Stimulated activated naive CD8-positive, alpha-beta T cell treated with anti-CD3 and anti-CD28 coated beads, Interleukin-15, amount 100 ng/mL, for 72 hours (primary cell): ENCODE measurements at regions not wholly inside any gene's neighbourhood (a gene's known extent, or its start where the extent isn't known, plus 50 kb on each side); places are given as distances from the start of the nearest gene placed in this dataset.
"Not testable (repeated sequence)": the region's sequence is repeated elsewhere in the genome, so short reads cannot be mapped to it uniquely, and the experiment has no call there.

ENCODE experiments used
- ATAC-seq: fragments of 150-1000 bp; cut with Tn5 transposase; 2 replicates; pipeline ENCODE4 v1.10.0; 2021; ENCODE audit warnings: mild to moderate bottlenecking, moderate library complexity
- DNase-seq, 2 donors: peaks; one replicate each; pipeline ENCODE4 v3.0.0; 2021 to 2022
- H3K27ac Mint-ChIP-seq, 2 donors: one replicate each; pipeline ENCODE4 v1.8.0; 2022; ENCODE audit warnings: mild to moderate bottlenecking in 2 of 2, mixed read lengths in 2 of 2, moderate library complexity in 2 of 2
- H3K27me3 Mint-ChIP-seq: one replicate; pipeline ENCODE4 v1.8.0; 2022; ENCODE audit warnings: mixed read lengths
- H3K4me1 Mint-ChIP-seq: one replicate; pipeline ENCODE4 v1.8.0; 2022; ENCODE audit warnings: mild to moderate bottlenecking, mixed read lengths
- H3K4me3 Mint-ChIP-seq, 2 donors: one replicate each; pipeline ENCODE4 v1.8.0; 2022; ENCODE audit warnings: mild to moderate bottlenecking in 2 of 2, mixed read lengths in 2 of 2, moderate library complexity in 1 of 2
- H3K9me3 Mint-ChIP-seq, 2 donors: one replicate each; pipeline ENCODE4 v1.8.0; 2022; ENCODE audit warnings: mixed read lengths in 2 of 2

DNA sequence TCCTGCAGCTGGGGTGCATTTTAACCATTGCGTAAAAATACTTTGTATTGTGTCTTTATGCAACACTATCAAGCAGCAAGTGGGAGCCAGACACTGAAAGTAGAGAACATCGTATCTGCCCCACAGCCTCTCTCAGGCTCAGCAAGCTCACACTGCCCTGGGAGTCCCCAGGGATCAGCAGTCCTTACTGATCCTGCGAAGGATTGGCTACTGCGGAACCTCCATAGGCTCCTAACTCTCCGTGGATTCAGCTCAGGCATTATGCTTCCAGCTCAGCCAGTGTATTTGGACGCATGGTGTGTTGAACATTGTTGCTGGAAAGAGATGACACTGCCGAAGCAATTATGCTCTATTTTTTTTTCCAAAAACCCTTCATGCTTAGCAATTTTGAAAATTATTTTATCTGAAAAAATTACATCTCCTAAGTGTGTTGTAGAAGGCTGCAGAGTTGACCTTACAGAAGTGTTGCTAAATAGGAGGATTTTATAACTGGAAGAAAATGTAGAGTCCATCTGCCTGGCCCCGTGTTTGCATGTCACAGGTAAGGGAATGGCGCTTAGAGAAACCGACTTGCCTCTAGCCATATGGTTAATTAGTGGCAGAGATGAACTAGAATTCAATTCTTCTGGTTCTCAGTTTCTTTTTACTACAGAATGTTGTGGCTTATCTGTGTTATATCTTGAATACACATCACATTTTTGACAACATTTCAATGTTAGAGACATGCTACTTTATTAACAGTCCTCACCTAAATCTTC lies 276.4 kb upstream of the COBL start:
- ATAC-seq (no peak), DNase-seq (no peak)
- Mint-ChIP-seq H3K4me3 (no peak overlapping the region), H3K27ac (no peak overlapping the region), H3K27me3 (no peaks in the 10 kb centered on the region), H3K9me3 (peaks cover 0 to 10% of the 10 kb centered on the region in 2 donors), H3K4me1 (no peaks in the 10 kb centered on the region)

- H3K9me3 Mint-ChIP-seq: no peaks in the 10 kb centered on the region
- H3K4me3 Mint-ChIP-seq: no peak overlapping the region
- DNase-seq (no peak), ATAC-seq (no peak)
- H3K27ac Mint-ChIP-seq: no peak overlapping the region
- H3K4me1 Mint-ChIP-seq: no peaks in the 10 kb centered on the region
- no peaks in the 10 kb centered on the region for H3K27me3 Mint-ChIP-seq
Measured at GRCh38 chr7:51591223-51591622, 274.6 kb upstream of the COBL start.

GRCh38 chr7:51590746-51591145 lies 274.1 kb upstream of the COBL start:
- no peak overlapping the region for H3K27ac Mint-ChIP-seq
- H3K27me3 Mint-ChIP-seq: no peaks in the 10 kb centered on the region
- no peaks in the 10 kb centered on the region for H3K4me1 Mint-ChIP-seq
- ATAC-seq: no peak
- no peak for DNase-seq
- no peak overlapping the region for H3K4me3 Mint-ChIP-seq
- H3K9me3 Mint-ChIP-seq: no peaks in the 10 kb centered on the region

- Mint-ChIP-seq H3K9me3 (no peaks in the 10 kb centered on the region), H3K4me1 (no peaks in the 10 kb centered on the region), H3K27me3 (no peaks in the 10 kb centered on the region), H3K4me3 (no peak overlapping the region), H3K27ac (no peak overlapping the region)
- ATAC-seq: no peak
- DNase-seq: no peak
Measured at GRCh38 chr7:51589111-51589510, 272.5 kb upstream of the COBL start.

DNA sequence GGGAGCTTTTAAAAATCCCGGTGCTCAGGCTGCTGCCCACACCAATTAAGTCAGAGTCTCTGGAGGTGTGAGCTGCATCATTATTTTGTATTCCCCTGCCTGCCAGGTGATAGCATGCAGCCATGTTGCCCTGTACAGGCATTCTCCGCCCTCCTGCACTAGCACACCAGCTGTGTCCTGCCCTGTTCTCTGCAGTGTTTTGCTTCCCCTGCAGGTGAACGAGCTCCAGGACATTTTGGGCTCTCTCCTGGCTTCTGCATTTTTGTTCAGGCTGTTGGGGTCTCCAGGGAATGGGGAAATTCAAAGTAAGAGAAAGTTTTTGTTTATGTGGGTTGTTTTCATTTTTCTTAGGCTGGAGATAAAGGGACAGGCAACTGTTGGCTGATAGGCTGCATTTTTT lies 271.0 kb upstream of the COBL start:
- H3K9me3 Mint-ChIP-seq: no peaks in the 10 kb centered on the region
- DNase-seq (no peak), ATAC-seq (no peak)
- H3K27ac Mint-ChIP-seq: no peak overlapping the region
- H3K27me3 Mint-ChIP-seq: no peaks in the 10 kb centered on the region
- H3K4me3 Mint-ChIP-seq: no peak overlapping the region
- no peaks in the 10 kb centered on the region for H3K4me1 Mint-ChIP-seq

DNA sequence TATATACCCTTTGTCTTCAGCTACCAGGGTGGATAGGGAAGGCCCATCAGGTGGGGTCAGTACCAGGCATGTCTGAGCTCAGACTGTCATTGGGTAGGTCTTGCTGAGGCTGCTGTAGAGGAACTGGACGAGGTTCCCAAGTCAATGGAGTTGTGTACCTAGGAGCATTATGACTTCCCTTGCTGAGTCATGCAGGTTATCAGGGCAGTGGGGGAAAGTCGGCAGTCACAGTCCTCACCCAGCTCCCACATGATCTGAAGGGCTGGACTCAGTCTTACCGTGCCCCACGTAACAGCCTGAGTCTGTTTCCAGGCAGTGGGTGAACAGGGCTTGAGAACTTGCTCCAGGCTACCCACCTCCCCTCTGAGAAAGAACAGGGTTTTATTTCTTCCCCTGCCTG lies 260.8 kb upstream of the COBL start:
- Mint-ChIP-seq H3K27me3 (no peaks in the 10 kb centered on the region), H3K4me1 (no peaks in the 10 kb centered on the region), H3K9me3 (peaks cover 27 to 32% of the 10 kb centered on the region in 2 donors), H3K27ac (no peak overlapping the region), H3K4me3 (no peak overlapping the region)
- DNase-seq (no peak), ATAC-seq (no peak)

- H3K4me1 Mint-ChIP-seq: no peaks in the 10 kb centered on the region
- H3K27me3 Mint-ChIP-seq: no peaks in the 10 kb centered on the region
- H3K27ac Mint-ChIP-seq: no peak overlapping the region
- no peak for DNase-seq
- peaks cover 12 to 21% of the 10 kb centered on the region in 2 donors for H3K9me3 Mint-ChIP-seq
- ATAC-seq: no peak
- no peak overlapping the region for H3K4me3 Mint-ChIP-seq
Measured at GRCh38 chr7:51569581-51569980, 253.0 kb upstream of the COBL start.

GRCh38 chr7:51569176-51569575 lies 252.6 kb upstream of the COBL start:
- no peak for ATAC-seq

GRCh38 chr7:51551070-51551469 lies 234.5 kb upstream of the COBL start:
- ATAC-seq: no peak
- Mint-ChIP-seq H3K27ac (no peak overlapping the region), H3K27me3 (no peaks in the 10 kb centered on the region), H3K4me3 (no peak overlapping the region), H3K9me3 (peaks cover 9 to 21% of the 10 kb centered on the region in 2 donors), H3K4me1 (no peaks in the 10 kb centered on the region)
- no peak for DNase-seq

More at GRCh38 chr7:51569176-51569575, 252.6 kb upstream of the COBL start:
- no peak for DNase-seq
- Mint-ChIP-seq H3K4me1 (no peaks in the 10 kb centered on the region), H3K4me3 (no peak overlapping the region), H3K9me3 (peaks cover 7 to 18% of the 10 kb centered on the region in 2 donors), H3K27ac (no peak overlapping the region), H3K27me3 (no peaks in the 10 kb centered on the region)

DNA sequence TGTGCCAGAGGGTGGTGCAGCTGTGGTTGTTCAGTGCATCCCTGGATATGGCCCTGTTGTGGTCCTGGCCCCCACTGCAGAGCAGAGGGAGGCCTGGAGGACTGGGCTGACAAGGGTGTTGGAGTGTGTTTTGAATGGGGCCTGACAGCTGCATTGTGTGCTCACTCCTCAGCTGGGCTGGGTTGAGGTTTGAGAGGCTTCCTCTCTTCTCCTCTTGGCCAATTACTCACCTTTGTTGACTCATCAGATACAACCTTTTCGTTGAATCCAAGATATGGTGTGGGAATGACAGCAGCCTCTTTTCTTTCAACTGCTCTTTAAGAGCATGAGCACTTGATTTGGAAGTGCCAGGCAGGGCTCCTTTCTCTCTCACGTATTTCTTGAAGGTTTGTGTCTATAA lies 228.5 kb upstream of the COBL start:
- ATAC-seq (no peak), DNase-seq (no peak)
- H3K4me3 Mint-ChIP-seq: no peak overlapping the region
- H3K27me3 Mint-ChIP-seq: no peaks in the 10 kb centered on the region
- H3K9me3 Mint-ChIP-seq: peaks cover 8 to 27% of the 10 kb centered on the region in 2 donors
- no peak overlapping the region for H3K27ac Mint-ChIP-seq
- H3K4me1 Mint-ChIP-seq: no peaks in the 10 kb centered on the region

- Mint-ChIP-seq H3K27me3 (no peaks in the 10 kb centered on the region), H3K27ac (no peak overlapping the region), H3K4me3 (no peak overlapping the region), H3K4me1 (no peaks in the 10 kb centered on the region), H3K9me3 (peaks cover 0 to 31% of the 10 kb centered on the region in 2 donors)
- DNase-seq (no peak), ATAC-seq (no peak)
Measured at GRCh38 chr7:51543801-51544553, 227.4 kb upstream of the COBL start.

DNA sequence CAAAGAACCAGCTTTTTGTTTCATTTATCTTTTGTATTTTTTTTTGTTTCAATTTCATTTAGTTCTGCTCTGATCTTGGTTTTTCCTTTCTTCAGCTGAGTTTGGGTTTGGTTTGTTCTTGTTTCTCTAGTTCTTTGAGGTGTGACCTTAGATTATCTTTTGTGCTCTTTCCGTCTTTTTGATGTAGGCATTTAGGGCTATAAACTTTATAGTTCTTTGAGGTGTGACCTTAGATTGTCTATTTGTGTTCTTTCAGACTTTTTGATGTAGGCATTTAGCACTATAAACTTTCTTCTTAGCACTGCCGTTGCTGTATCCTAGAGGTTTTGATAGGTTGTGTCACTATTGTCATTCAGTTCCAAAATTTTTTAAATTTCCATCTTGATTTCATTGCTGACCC lies 224.3 kb upstream of the COBL start:
- not testable (repeated sequence) for H3K4me3 Mint-ChIP-seq, H3K4me1 Mint-ChIP-seq, DNase-seq, H3K27me3 Mint-ChIP-seq, ATAC-seq, H3K27ac Mint-ChIP-seq
- peaks cover 0 to 39% of the 10 kb centered on the region in 2 donors for H3K9me3 Mint-ChIP-seq

DNA sequence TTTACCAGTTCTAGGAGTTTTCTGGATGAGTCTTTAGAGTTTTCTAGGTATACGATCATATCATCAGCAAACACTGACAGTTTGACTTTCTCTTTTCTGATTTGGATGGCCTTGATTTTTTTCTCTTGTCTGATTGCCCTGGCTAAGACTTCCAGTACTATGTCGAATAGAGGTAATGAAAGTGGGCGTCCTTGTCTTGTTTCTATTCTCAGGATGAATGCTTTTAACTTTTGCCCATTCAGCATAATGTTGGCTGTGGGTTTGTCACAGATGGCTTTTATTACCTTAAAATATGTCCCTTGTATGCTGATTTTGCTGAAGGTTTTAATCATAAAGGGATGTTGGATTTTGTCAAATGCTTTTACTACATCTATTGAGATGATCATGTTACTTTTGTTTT lies 223.2 kb upstream of the COBL start:
- Mint-ChIP-seq H3K4me1 (no peaks in the 10 kb centered on the region), H3K27ac (no peak overlapping the region), H3K9me3 (peaks cover 6 to 39% of the 10 kb centered on the region in 2 donors), H3K4me3 (no peak overlapping the region), H3K27me3 (no peaks in the 10 kb centered on the region)
- DNase-seq (no peak), ATAC-seq (no peak)

DNA sequence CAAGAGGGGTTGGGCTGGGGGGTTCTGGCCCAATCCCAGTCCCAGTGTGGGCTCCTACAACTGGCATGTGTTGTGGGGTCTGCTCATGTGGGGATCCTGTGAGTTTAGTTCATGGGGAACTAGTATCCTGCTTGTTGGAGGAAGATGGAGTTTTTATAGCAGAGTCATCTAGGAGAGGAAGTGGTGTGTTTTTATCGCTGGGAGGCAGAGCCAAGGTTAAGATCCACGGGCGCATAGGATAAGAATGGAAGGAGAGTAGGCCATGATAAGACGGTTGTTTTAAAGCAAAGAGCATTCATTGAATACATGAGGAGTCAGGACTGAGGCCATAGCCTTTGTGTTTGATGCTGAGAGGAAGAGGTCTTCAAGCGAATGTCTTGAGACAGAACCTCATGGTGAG lies 211.6 kb upstream of the COBL start:
- Mint-ChIP-seq H3K4me1 (no peaks in the 10 kb centered on the region), H3K27me3 (no peaks in the 10 kb centered on the region), H3K9me3 (peaks cover 0 to 8% of the 10 kb centered on the region in 2 donors), H3K4me3 (no peak overlapping the region), H3K27ac (no peak overlapping the region)
- DNase-seq: no peak
- ATAC-seq: no peak

DNA sequence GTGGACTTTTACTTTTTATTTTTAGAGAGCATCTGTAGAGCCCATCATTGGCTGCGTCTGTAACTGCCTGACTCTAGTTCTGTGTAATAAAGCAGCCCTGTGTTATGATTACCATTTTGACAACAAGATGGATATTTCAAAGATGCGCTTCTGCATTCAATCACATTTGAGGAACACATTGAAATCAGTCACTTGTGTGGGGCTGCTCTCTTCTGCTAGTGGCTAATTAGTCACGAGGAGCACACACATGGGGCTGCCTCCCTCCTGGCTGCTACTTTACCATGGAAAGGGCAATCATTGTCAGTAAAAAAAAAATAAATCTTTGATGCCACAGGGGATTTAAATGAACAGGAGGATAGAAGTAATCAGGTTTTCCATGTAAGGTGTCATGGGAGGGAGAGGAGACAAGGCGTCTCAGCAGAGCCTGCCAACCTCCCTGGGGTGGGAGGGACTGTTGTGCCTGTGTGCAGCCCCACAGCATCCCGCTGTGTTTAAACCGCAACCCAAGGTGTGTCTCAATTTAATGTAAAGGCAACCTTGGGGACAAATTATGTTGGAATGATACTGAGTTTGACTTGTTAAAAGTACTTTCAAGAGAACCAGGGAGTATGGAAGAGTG lies 205.2 kb upstream of the COBL start:
- H3K4me1 Mint-ChIP-seq: no peaks in the 10 kb centered on the region
- no peaks in the 10 kb centered on the region for H3K9me3 Mint-ChIP-seq
- H3K27ac Mint-ChIP-seq: no peak overlapping the region
- ATAC-seq (no peak), DNase-seq (no peak)
- no peak overlapping the region for H3K4me3 Mint-ChIP-seq
- H3K27me3 Mint-ChIP-seq: no peaks in the 10 kb centered on the region

DNA sequence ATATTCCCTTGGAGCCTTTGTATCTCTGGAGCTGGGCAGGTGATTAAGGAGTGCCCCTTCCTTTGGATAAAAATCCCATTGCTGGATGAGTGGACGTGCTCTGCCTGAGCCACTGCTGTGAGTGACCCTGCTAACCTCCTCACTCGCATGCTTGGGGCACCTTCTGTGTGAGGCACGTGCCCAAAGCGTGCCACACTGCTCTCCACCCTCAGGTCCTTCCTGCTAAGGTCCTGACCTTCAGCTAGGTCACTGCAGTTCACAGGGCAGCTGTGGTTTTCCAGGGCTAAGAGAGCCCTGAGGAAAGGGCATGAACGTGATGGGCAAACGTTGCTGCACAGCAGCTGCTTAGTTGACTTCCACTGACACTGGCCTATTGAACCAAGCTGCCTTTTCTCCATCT lies 204.4 kb upstream of the COBL start:
- DNase-seq (no peak), ATAC-seq (no peak)
- Mint-ChIP-seq H3K4me1 (no peaks in the 10 kb centered on the region), H3K27me3 (no peaks in the 10 kb centered on the region), H3K27ac (no peak overlapping the region), H3K4me3 (no peak overlapping the region), H3K9me3 (no peaks in the 10 kb centered on the region)
